WTC11 (cell line): ENCODE measurements at regions not wholly inside any gene's neighbourhood (a gene's known extent, or its start where the extent isn't known, plus 50 kb on each side); places are given as distances from the start of the nearest gene placed in this dataset.

Experiments used
- ATAC-seq: fragments of 200-7000 bp; cut with Tn5 transposase; 2 replicates; pipeline ENCODE4 v1.10.0; 2021; ENCODE audit warnings: mild to moderate bottlenecking, moderate library complexity
- CTCF ChIA-PET: fragments of 300-600 bp; sonication (Branson Sonifier 250); formaldehyde crosslinking; loops from one replicate; lab custom pipeline; 2021; ENCODE audit warnings: antibody characterized with exemption; lab: Charles Lee
- POLR2A ChIA-PET: fragments of 350-600 bp; sonication (Branson Sonifier 250); formaldehyde crosslinking; loops from one replicate; lab custom pipeline; 2021; ENCODE audit warnings: antibody characterized with exemption; lab: Charles Lee
- DNase-seq: peaks from one replicate; pipeline ENCODE4 v3.0.0; 2021; ENCODE audit warnings: low spot score
- H3K27ac Mint-ChIP-seq: 2 replicates; pipeline ENCODE4 v1.8.0; 2021; ENCODE audit warnings: mixed read lengths
- H3K27me3 Mint-ChIP-seq: 2 replicates; pipeline ENCODE4 v1.8.0; 2021; ENCODE audit warnings: low read depth, mild to moderate bottlenecking, moderate library complexity, mixed read lengths
- H3K36me3 Mint-ChIP-seq: 2 replicates; pipeline ENCODE4 v1.8.0; 2021; ENCODE audit warnings: mixed read lengths
- H3K4me1 Mint-ChIP-seq: 2 replicates; pipeline ENCODE4 v1.8.0; 2022; ENCODE audit warnings: mixed read lengths
- H3K4me3 Mint-ChIP-seq: 2 replicates; pipeline ENCODE4 v1.8.0; 2021; ENCODE audit warnings: mild to moderate bottlenecking, moderate library complexity, mixed read lengths
- H3K9me3 Mint-ChIP-seq: 2 replicates; pipeline ENCODE4 v1.8.0; 2021; ENCODE audit warnings: mixed read lengths
- ATF1 ChIP-seq: sonication (generic); formaldehyde crosslinking; IDR thresholded peaks from 2 replicates; pipeline ENCODE4 v1.8.1; 2023; ENCODE audit warnings: mild to moderate bottlenecking, moderate library complexity, missing genetic modification reagents
- ATF3 ChIP-seq: sonication (generic); formaldehyde crosslinking; conservative IDR thresholded peaks from 2 replicates; pipeline ENCODE4 v1.8.1; 2022; ENCODE audit warnings: mild to moderate bottlenecking, missing genetic modification reagents
- CBFB ChIP-seq: sonication (generic); formaldehyde crosslinking; IDR thresholded peaks from 2 replicates; pipeline ENCODE4 v1.8.1; 2022; ENCODE audit warnings: mild to moderate bottlenecking, low read depth, missing genetic modification reagents
- CREB1 ChIP-seq: sonication (generic); formaldehyde crosslinking; IDR thresholded peaks from 2 replicates; pipeline ENCODE4 v1.8.0; 2023; ENCODE audit warnings: mild to moderate bottlenecking, missing genetic modification reagents
- CTCF ChIP-seq: fragments of 200-600 bp; IDR thresholded peaks from 2 replicates; pipeline ENCODE4 v1.8.0; 2022; ENCODE audit warnings: antibody characterized with exemption
- FOXK1 ChIP-seq: sonication (generic); formaldehyde crosslinking; IDR thresholded peaks from 2 replicates; pipeline ENCODE4 v1.8.0; 2022; ENCODE audit warnings: mild to moderate bottlenecking, moderate library complexity, missing genetic modification reagents
- NFATC4 ChIP-seq: fragments of 250-450 bp; sonication (Bioruptor Pico); IDR thresholded peaks from 2 replicates; pipeline ENCODE4 v1.9.0; 2021; ENCODE audit warnings: mild to moderate bottlenecking
- OVOL2 ChIP-seq: fragments of 250-450 bp; sonication (Bioruptor Pico); IDR thresholded peaks from 2 replicates; pipeline ENCODE4 v1.9.0; 2021; ENCODE audit warnings: mild to moderate bottlenecking, borderline replicate concordance
- SP1 ChIP-seq: sonication (generic); formaldehyde crosslinking; conservative IDR thresholded peaks from 2 replicates; pipeline ENCODE4 v1.8.1; 2022; ENCODE audit warnings: missing genetic modification reagents
- TCF7 ChIP-seq: sonication (generic); formaldehyde crosslinking; IDR thresholded peaks from 2 replicates; pipeline ENCODE4 v1.8.0; 2022; ENCODE audit warnings: mild to moderate bottlenecking, low read depth, missing genetic modification reagents, moderate library complexity
- TP53 ChIP-seq: sonication (generic); formaldehyde crosslinking; IDR thresholded peaks from 2 replicates; pipeline ENCODE4 v1.8.1; 2023; ENCODE audit warnings: mild to moderate bottlenecking, missing genetic modification reagents
- USF2 ChIP-seq: sonication (generic); formaldehyde crosslinking; IDR thresholded peaks from 2 replicates; pipeline ENCODE4 v1.8.1; 2023; ENCODE audit warnings: mild to moderate bottlenecking, missing genetic modification reagents, moderate library complexity
- ZNF532 ChIP-seq: fragments of 250-450 bp; sonication (Bioruptor Pico); IDR thresholded peaks from 2 replicates; pipeline ENCODE4 v1.9.0; 2021; ENCODE audit warnings: mild to moderate bottlenecking, borderline replicate concordance
- TF ChIP-seq, protein P1 (sequence below): sonication (generic); formaldehyde crosslinking; IDR thresholded peaks from 2 replicates; pipeline ENCODE4 v1.8.1; 2022; ENCODE audit warnings: low read depth, mild to moderate bottlenecking, moderate library complexity, missing genetic modification reagents, borderline replicate concordance

GRCh38 chr5:72599519-72600370, 92.5 kb upstream of the ZNF366 start (continued):
- TF ChIP-seq CTCF, result no peak
- TF ChIP-seq CREB1 (CRISPR knock-in tag), result no peak

GRCh38 chr5:72599065-72599433, 91.8 kb upstream of the ZNF366 start:
- CTCF ChIA-PET, result no interaction called here
- Mint-ChIP-seq H3K27ac (no peak overlapping the region), H3K4me3 (no peak overlapping the region), H3K27me3 (no peaks in the 10 kb centered on the region), H3K4me1 (peaks cover 13% of the 10 kb centered on the region), H3K36me3 (peaks cover 8% of the 10 kb centered on the region), H3K9me3 (peaks cover 15% of the 10 kb centered on the region)
- DNase-seq (no peak), ATAC-seq (no peak)
- POLR2A ChIA-PET, result no interaction called here
- TF ChIP-seq NFATC4 (CRISPR knock-in tag), result no peak
- no peak for TF ChIP-seq CBFB (CRISPR knock-in tag)
- TF ChIP-seq SP1, result no peak
- no peak for TF ChIP-seq OVOL2 (CRISPR knock-in tag)
- no peak for TF ChIP-seq ATF1 (CRISPR knock-in tag)
- TF ChIP-seq ZNF532 (CRISPR knock-in tag), result no peak

DNA sequence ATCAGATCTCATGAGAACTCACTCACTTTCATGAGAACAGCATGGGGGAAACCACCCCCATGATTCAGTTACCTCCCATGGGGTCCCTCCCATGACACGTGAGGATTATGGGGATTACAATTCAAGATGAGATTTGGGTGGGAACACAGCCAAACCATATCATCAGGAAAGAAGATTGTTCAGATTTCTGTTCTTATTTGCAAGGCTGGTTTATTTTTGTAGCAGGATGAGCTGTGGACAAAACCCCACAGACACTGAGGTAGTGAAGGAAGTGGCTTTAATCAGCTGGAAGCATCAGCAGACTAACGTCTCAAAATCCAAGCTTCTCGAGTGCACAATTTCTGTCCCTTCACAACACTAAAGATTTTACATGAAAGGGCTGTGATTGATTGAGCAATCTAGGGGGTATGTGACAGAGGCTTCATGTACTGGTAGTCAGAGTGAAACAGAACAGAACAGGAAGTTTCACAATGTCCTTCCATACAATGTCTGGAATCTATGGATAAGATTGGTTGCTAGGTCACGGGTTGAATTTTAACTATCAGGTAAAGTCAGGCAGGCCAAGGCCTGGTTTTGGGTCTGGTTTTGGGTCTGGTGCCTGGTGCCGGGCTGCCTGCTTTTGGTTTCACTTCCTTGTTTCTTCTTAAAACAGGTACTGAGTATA, 91.3 kb upstream of the ZNF366 start:
- peaks cover 8% of the 10 kb centered on the region for H3K36me3 Mint-ChIP-seq
- H3K27me3 Mint-ChIP-seq, result no peaks in the 10 kb centered on the region
- ChIA-PET POLR2A (no interaction called here), CTCF (no interaction called here)
- H3K4me1 Mint-ChIP-seq, result peaks cover 13% of the 10 kb centered on the region
- DNase-seq, result no peak
- H3K4me3 Mint-ChIP-seq, result no peak overlapping the region
- ATAC-seq, result no peak
- peaks cover 15% of the 10 kb centered on the region for H3K9me3 Mint-ChIP-seq
- TF ChIP-seq ATF1 (CRISPR knock-in tag) (no peak), USF2 (CRISPR knock-in tag) (no peak), FOXK1 (CRISPR knock-in tag) (no peak), TCF7 (no peak), TP53 (CRISPR knock-in tag) (no peak), ATF3 (no peak)
- TF ChIP-seq, protein P1, sequence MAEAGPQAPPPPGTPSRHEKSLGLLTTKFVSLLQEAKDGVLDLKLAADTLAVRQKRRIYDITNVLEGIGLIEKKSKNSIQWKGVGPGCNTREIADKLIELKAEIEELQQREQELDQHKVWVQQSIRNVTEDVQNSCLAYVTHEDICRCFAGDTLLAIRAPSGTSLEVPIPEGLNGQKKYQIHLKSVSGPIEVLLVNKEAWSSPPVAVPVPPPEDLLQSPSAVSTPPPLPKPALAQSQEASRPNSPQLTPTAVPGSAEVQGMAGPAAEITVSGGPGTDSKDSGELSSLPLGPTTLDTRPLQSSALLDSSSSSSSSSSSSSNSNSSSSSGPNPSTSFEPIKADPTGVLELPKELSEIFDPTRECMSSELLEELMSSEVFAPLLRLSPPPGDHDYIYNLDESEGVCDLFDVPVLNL (CRISPR knock-in tag), result no peak
- no peak overlapping the region for H3K27ac Mint-ChIP-seq
